ENCODE measurements at regions not wholly inside any gene's neighbourhood (a gene's known extent, or its start where the extent isn't known, plus 50 kb on each side); places are given as distances from the start of the nearest gene placed in this dataset.

- no peaks in the 10 kb centered on the region for H3K4me1 ChIP-seq (ENCODE audit: control insufficient read depth, insufficient read depth, low read length)
- BruUV-seq (replicated peaks), result no TSS peak
- WGBS, 2 experiments (ENCODE audit: extremely low coverage in 2 of 2, insufficient read length in 1 of 2), result no CpG with 5 or more reads among the region's 3 CpGs
- no peak overlapping the region for H3K18ac ChIP-seq (ENCODE audit: low read depth, low read length)
- H4K8ac ChIP-seq (ENCODE audit: low read depth in 2 of 2, low read length in 2 of 2), result no peak overlapping the region
- no peak overlapping the region for H3K27ac ChIP-seq (ENCODE audit: insufficient read depth, low read length)
- TF ChIP-seq NFE2L2 (IDR thresholded peaks at IDR 0.05; ENCODE audit: low read depth, low read length) (no peak), BHLHE40 (IDR thresholded peaks at IDR 0.05; ENCODE audit: low read depth, low read length) (no peak), CEBPB (IDR thresholded peaks at IDR 0.05; ENCODE audit: low read depth, low read length) (no peak), RCOR1 (IDR thresholded peaks at IDR 0.05; ENCODE audit: insufficient replicate concordance, low read length) (no peak), MXI1 (IDR thresholded peaks at IDR 0.05; ENCODE audit: borderline replicate concordance, low read depth, low read length) (no peak), FOS (IDR thresholded peaks at IDR 0.05; ENCODE audit: low read depth, low read length) (no peak), MAFK (IDR thresholded peaks at IDR 0.05; ENCODE audit: low read depth, low read length) (no peak), CHD1 (IDR thresholded peaks at IDR 0.05; ENCODE audit: low read depth, low read length) (no peak), USF2 (IDR thresholded peaks at IDR 0.05; ENCODE audit: low read depth, low read length) (no peak), CTCF (conservative IDR thresholded peaks at IDR 0.05; ENCODE audit: low read depth, low read length) (no peak), SMC3 (IDR thresholded peaks at IDR 0.05; ENCODE audit: low read depth, low read length) (no peak), RAD21 (IDR thresholded peaks at IDR 0.05; ENCODE audit: low read length) (no peak), POLR2A (IDR thresholded peaks at IDR 0.05; ENCODE audit: low read depth, low read length) (no peak), MAZ (IDR thresholded peaks at IDR 0.05; ENCODE audit: borderline replicate concordance, low read depth, low read length) (no peak), ELK1 (IDR thresholded peaks at IDR 0.05; ENCODE audit: borderline replicate concordance, low read depth, low read length) (no peak), RFX5 (IDR thresholded peaks at IDR 0.05; ENCODE audit: low read depth, low read length) (no peak)
- 0 out of 2 replicates have a peak, but pooled peaks cover 4% of the 10 kb centered on the region for H3K9me1 ChIP-seq (ENCODE audit: insufficient read depth, low read length)
- DNase-seq (no peak), ATAC-seq (ENCODE audit: low read depth) (no peak)
- no peaks in the 10 kb centered on the region for H4K20me1 ChIP-seq (ENCODE audit: insufficient read depth, low read length)
- dilution Hi-C loops (cut with HindIII; ENCODE audit: low sequenced_read_pairs, unreplicated experiment), result no loop called here
- no peaks in the 10 kb centered on the region for H3K27me3 ChIP-seq (ENCODE audit: control insufficient read depth, insufficient read depth, low read length)
- H3K36me3 ChIP-seq (ENCODE audit: control insufficient read depth, insufficient read depth, low read length), result no peaks in the 10 kb centered on the region
- no peak overlapping the region for H2AFZ ChIP-seq (replicated peaks; ENCODE audit: low read length, poor library complexity)
- no peaks in the 10 kb centered on the region for H3K9me3 ChIP-seq (ENCODE audit: control insufficient read depth, insufficient read depth, low read length)
- intact Hi-C loops (cut with micrococcal nuclease), result no loop called here
- H2BK120ac ChIP-seq (ENCODE audit: low read depth, low read length), result no peak overlapping the region
- in situ Hi-C loops (cut with MboI; ENCODE audit: low sequenced_read_pairs), result no loop called here
- no peak overlapping the region for H2BK5ac ChIP-seq (ENCODE audit: low read depth, low read length, poor library complexity, severe bottlenecking)
- no peak overlapping the region for H2BK20ac ChIP-seq (ENCODE audit: low read depth, low read length)
- no peak overlapping the region for H3K4me2 ChIP-seq (ENCODE audit: low read depth, low read length)
- no peak overlapping the region for H3K23ac ChIP-seq (ENCODE audit: low read depth, low read length)
- no peak overlapping the region for H3K4me3 ChIP-seq (ENCODE audit: insufficient read depth, low read depth, low read length)
- CTCF ChIA-PET, result no interaction called here
- no peaks in the 10 kb centered on the region for H3K79me1 ChIP-seq (ENCODE audit: low read depth in 1 of 2, low read length in 2 of 2)
- H3K56ac ChIP-seq (ENCODE audit: extremely low read depth, insufficient read depth, low read length), result no peak overlapping the region
- H3K9ac ChIP-seq (ENCODE audit: low read depth, low read length), result no peak overlapping the region
- POLR2A ChIA-PET (ENCODE audit: unreplicated experiment), result no interaction called here
- no peak overlapping the region for H4K5ac ChIP-seq (ENCODE audit: low read depth, low read length)
- H4K91ac ChIP-seq (ENCODE audit: insufficient read depth, low read depth, low read length), result no peak overlapping the region
- no peak overlapping the region for H2AK9ac ChIP-seq (replicated peaks; ENCODE audit: low read depth, low read length, poor library complexity)
- H2AK5ac ChIP-seq (ENCODE audit: low read depth, low read length), result no peak overlapping the region
- no peak overlapping the region for H2BK15ac ChIP-seq (ENCODE audit: low read depth, low read length)
- H3K4ac ChIP-seq (ENCODE audit: low read depth, low read length), result no peak overlapping the region
- no peak overlapping the region for H3K14ac ChIP-seq (replicated peaks; ENCODE audit: low read depth, low read length)
These were observed 154.2 kb upstream of the FAM9B start for GRCh38 chrX:9188117-9188516.

Measured in IMR-90 (cell line).